Trophoblast cell (in vitro differentiated cells and primary cell): ENCODE measurements at regions not wholly inside any gene's neighbourhood (a gene's known extent, or its start where the extent isn't known, plus 50 kb on each side); places are given as distances from the start of the nearest gene placed in this dataset.

Experiments used
- DNase-seq, 2 donors: peaks; one replicate each; pipeline ENCODE4 v3.0.0-alpha.2; 2016
- H2AFZ ChIP-seq: 2 replicates; pipeline ENCODE4 v1.6.1; 2013; ENCODE audit warnings: low read length, moderate library complexity, mild to moderate bottlenecking; ENCODE audit not compliant: insufficient read depth, poor library complexity
- H2AK5ac ChIP-seq: 2 replicates; pipeline ENCODE4 v1.6.1; 2013; ENCODE audit warnings: mild to moderate bottlenecking, low read length
- H2BK120ac ChIP-seq: 2 replicates; pipeline ENCODE4 v1.6.1; 2013; ENCODE audit warnings: low read length, mild to moderate bottlenecking, moderate library complexity; ENCODE audit not compliant: insufficient read depth, poor library complexity
- H2BK12ac ChIP-seq: 2 replicates; pipeline ENCODE4 v1.6.1; 2013; ENCODE audit warnings: mild to moderate bottlenecking, low read length, moderate library complexity
- H2BK5ac ChIP-seq: 2 replicates; pipeline ENCODE4 v1.6.1; 2013; ENCODE audit warnings: low read length, low read depth, moderate library complexity, mild to moderate bottlenecking; ENCODE audit not compliant: poor library complexity
- H3K14ac ChIP-seq: 2 replicates; pipeline ENCODE4 v1.6.1; 2013; ENCODE audit warnings: mild to moderate bottlenecking, low read length
- H3K18ac ChIP-seq: 2 replicates; pipeline ENCODE4 v1.6.1; 2013; ENCODE audit warnings: mild to moderate bottlenecking, low read length
- H3K23ac ChIP-seq: 2 replicates; pipeline ENCODE4 v1.6.1; 2013; ENCODE audit warnings: low read length
- H3K27ac ChIP-seq: 2 replicates; pipeline ENCODE4 v1.5.1; 2013; ENCODE audit warnings: low read depth, mild to moderate bottlenecking, inconsistent platforms, low read length, moderate library complexity
- H3K27me3 ChIP-seq: 2 replicates; pipeline ENCODE4 v1.6.1; 2013; ENCODE audit warnings: inconsistent platforms, mild to moderate bottlenecking, low read length, moderate library complexity; ENCODE audit not compliant: insufficient read depth
- H3K36me3 ChIP-seq, 2 experiments: 1 replicate in 1 of 2; 2 replicates in 1 of 2; pipeline ENCODE4 v1.6.1; 2013; ENCODE audit warnings: low read length in 2 of 2, mild to moderate bottlenecking in 2 of 2, moderate library complexity in 1 of 2; ENCODE audit not compliant: insufficient read depth in 2 of 2, control insufficient read depth in 1 of 2
- H3K4ac ChIP-seq: 2 replicates; pipeline ENCODE4 v1.6.1; 2013; ENCODE audit warnings: low read depth, mild to moderate bottlenecking, low read length, moderate library complexity
- H3K4me1 ChIP-seq, 2 experiments: 1 replicate in 1 of 2; 2 replicates in 1 of 2; pipeline ENCODE4 v1.6.1; 2013; ENCODE audit warnings: low read length in 2 of 2, mild to moderate bottlenecking in 2 of 2, moderate library complexity in 1 of 2; ENCODE audit not compliant: insufficient read depth in 2 of 2, control insufficient read depth in 1 of 2
- H3K4me2 ChIP-seq: 2 replicates; pipeline ENCODE4 v1.6.1; 2013; ENCODE audit warnings: inconsistent platforms, mild to moderate bottlenecking, low read length, moderate library complexity
- H3K4me3 ChIP-seq: 2 replicates; pipeline ENCODE4 v1.5.1; 2013; ENCODE audit warnings: mild to moderate bottlenecking, low read depth, low read length, inconsistent platforms
- H3K79me1 ChIP-seq: one replicate; pipeline ENCODE4 v1.6.1; 2013; ENCODE audit warnings: low read length
- H3K79me2 ChIP-seq: 2 replicates; pipeline ENCODE4 v1.6.1; 2013; ENCODE audit warnings: low read length, mild to moderate bottlenecking; ENCODE audit not compliant: control insufficient read depth, insufficient read depth, poor library complexity
- H3K9ac ChIP-seq: 2 replicates; pipeline ENCODE4 v1.6.1; 2013; ENCODE audit warnings: mild to moderate bottlenecking, low read length
- H3K9me3 ChIP-seq: 2 replicates; pipeline ENCODE4 v1.6.1; 2013; ENCODE audit warnings: low read depth, mild to moderate bottlenecking, control low read depth, inconsistent platforms, low read length; ENCODE audit not compliant: insufficient read depth
- H4K12ac ChIP-seq: 2 replicates; pipeline ENCODE4 v1.6.1; 2013; ENCODE audit warnings: low read depth, mild to moderate bottlenecking, low read length, moderate library complexity
- H4K8ac ChIP-seq: 2 replicates; pipeline ENCODE4 v1.6.1; 2013; ENCODE audit warnings: low read depth, mild to moderate bottlenecking, low read length, moderate library complexity
- H4K91ac ChIP-seq: one replicate; pipeline ENCODE4 v1.6.1; 2013; ENCODE audit warnings: low read depth, mild to moderate bottlenecking, low read length, moderate library complexity
- WGBS: extraction: QIAGEN DNeasy Blood & Tissue Kit; methylation state at CpG from one replicate; pipeline ENCODE4 v1.1.7; 2013; ENCODE audit warnings: missing lambda C conversion rate; ENCODE audit not compliant: insufficient read length, insufficient coverage; ENCODE audit errors: extremely low coverage; 5-methylcytosine and 5-hydroxymethylcytosine counted together

- no CpG with 5 or more reads among the region's 4 CpGs for WGBS
Observed at GRCh38 chr1:70897273-70897672, 150.3 kb downstream of the PTGER3 start.

GRCh38 chr1:70899735-70900134 is 147.9 kb downstream of the PTGER3 start:
- Histone ChIP-seq H3K14ac (no peak overlapping the region), H3K27ac (no peak overlapping the region), H3K18ac (no peak overlapping the region), H3K4me2 (no peak overlapping the region), H3K79me2 (no peaks in the 10 kb centered on the region), H3K23ac (no peak overlapping the region), H3K4ac (no peak overlapping the region), H4K12ac (no peak overlapping the region), H3K36me3 (no peaks in the 10 kb centered on the region), H3K27me3 (no peaks in the 10 kb centered on the region), H2AFZ (no peak overlapping the region), H3K9ac (no peak overlapping the region), H2AK5ac (no peak overlapping the region), H2BK120ac (no peak overlapping the region), H3K4me3 (no peak overlapping the region), H2BK5ac (no peak overlapping the region), H4K91ac (no peak overlapping the region), H4K8ac (no peak overlapping the region), H3K79me1 (no peaks in the 10 kb centered on the region), H3K9me3 (no peaks in the 10 kb centered on the region), H2BK12ac (no peak overlapping the region), H3K4me1 (no peaks in the 10 kb centered on the region)
- DNase-seq, result peak; percentile 4 to 68

More at GRCh38 chr1:70897273-70897672, 150.3 kb downstream of the PTGER3 start:
- Histone ChIP-seq H4K12ac (no peak overlapping the region), H3K14ac (no peak overlapping the region), H3K9me3 (no peaks in the 10 kb centered on the region), H4K91ac (no peak overlapping the region), H3K79me2 (no peaks in the 10 kb centered on the region), H3K27me3 (no peaks in the 10 kb centered on the region), H3K4me1 (no peaks in the 10 kb centered on the region), H3K23ac (no peak overlapping the region), H3K4me2 (no peak overlapping the region), H2BK12ac (no peak overlapping the region), H3K9ac (no peak overlapping the region), H2BK120ac (no peak overlapping the region), H3K4ac (no peak overlapping the region), H3K79me1 (no peaks in the 10 kb centered on the region), H2AK5ac (no peak overlapping the region), H3K36me3 (no peaks in the 10 kb centered on the region), H3K27ac (no peak overlapping the region), H4K8ac (no peak overlapping the region), H2AFZ (no peak overlapping the region), H3K18ac (no peak overlapping the region), H2BK5ac (no peak overlapping the region), H3K4me3 (no peak overlapping the region)
- DNase-seq, result no peak

- Histone ChIP-seq H3K27me3 (no peaks in the 10 kb centered on the region), H4K12ac (no peak overlapping the region), H3K14ac (no peak overlapping the region), H4K8ac (no peak overlapping the region), H3K18ac (no peak overlapping the region), H3K4me2 (no peak overlapping the region), H3K4ac (no peak overlapping the region), H2AK5ac (no peak overlapping the region), H3K9me3 (no peaks in the 10 kb centered on the region), H2AFZ (no peak overlapping the region), H2BK5ac (no peak overlapping the region), H3K4me3 (no peak overlapping the region), H3K23ac (no peak overlapping the region), H3K79me2 (no peaks in the 10 kb centered on the region), H3K79me1 (no peaks in the 10 kb centered on the region), H4K91ac (no peak overlapping the region), H2BK120ac (no peak overlapping the region), H3K9ac (no peak overlapping the region), H3K4me1 (no peaks in the 10 kb centered on the region), H3K27ac (no peak overlapping the region), H3K36me3 (no peaks in the 10 kb centered on the region), H2BK12ac (no peak overlapping the region)
- no CpG with 5 or more reads among the region's 1 CpG for WGBS
- DNase-seq, result no peak
Observed at GRCh38 chr1:70902211-70902610, 145.4 kb downstream of the PTGER3 start.

- H3K4me3 ChIP-seq, result no peak overlapping the region
- no peak overlapping the region for H3K18ac ChIP-seq
- H2AFZ ChIP-seq, result no peak overlapping the region
- no peak overlapping the region for H3K4ac ChIP-seq
- H3K27ac ChIP-seq, result no peak overlapping the region
- H3K36me3 ChIP-seq, result no peaks in the 10 kb centered on the region
- no peaks in the 10 kb centered on the region for H3K79me2 ChIP-seq
- H3K4me1 ChIP-seq, result no peaks in the 10 kb centered on the region
- no peak overlapping the region for H4K91ac ChIP-seq
- no peak overlapping the region for H2BK120ac ChIP-seq
- no peak for DNase-seq
- no peak overlapping the region for H2BK5ac ChIP-seq
- no peaks in the 10 kb centered on the region for H3K9me3 ChIP-seq
- no peak overlapping the region for H3K9ac ChIP-seq
- no peaks in the 10 kb centered on the region for H3K79me1 ChIP-seq
- no peak overlapping the region for H3K14ac ChIP-seq
- no peak overlapping the region for H4K8ac ChIP-seq
- no peak overlapping the region for H2AK5ac ChIP-seq
- no peak overlapping the region for H2BK12ac ChIP-seq
- H3K23ac ChIP-seq, result no peak overlapping the region
- no peak overlapping the region for H3K4me2 ChIP-seq
- no peak overlapping the region for H4K12ac ChIP-seq
- no peaks in the 10 kb centered on the region for H3K27me3 ChIP-seq
Observed at GRCh38 chr1:70906800-70907199, 140.8 kb downstream of the PTGER3 start.
